C1 segment of cervical spinal cord (tissue), 14 donors: ENCODE measurements at regions not wholly inside any gene's neighbourhood (a gene's known extent, or its start where the extent isn't known, plus 50 kb on each side); places are given as distances from the start of the nearest gene placed in this dataset.

Source experiments
- DNase-seq, 14 donors: peaks; one replicate each; lab custom pipeline; 2025; lab: John Stamatoyannopoulos, UW

DNA sequence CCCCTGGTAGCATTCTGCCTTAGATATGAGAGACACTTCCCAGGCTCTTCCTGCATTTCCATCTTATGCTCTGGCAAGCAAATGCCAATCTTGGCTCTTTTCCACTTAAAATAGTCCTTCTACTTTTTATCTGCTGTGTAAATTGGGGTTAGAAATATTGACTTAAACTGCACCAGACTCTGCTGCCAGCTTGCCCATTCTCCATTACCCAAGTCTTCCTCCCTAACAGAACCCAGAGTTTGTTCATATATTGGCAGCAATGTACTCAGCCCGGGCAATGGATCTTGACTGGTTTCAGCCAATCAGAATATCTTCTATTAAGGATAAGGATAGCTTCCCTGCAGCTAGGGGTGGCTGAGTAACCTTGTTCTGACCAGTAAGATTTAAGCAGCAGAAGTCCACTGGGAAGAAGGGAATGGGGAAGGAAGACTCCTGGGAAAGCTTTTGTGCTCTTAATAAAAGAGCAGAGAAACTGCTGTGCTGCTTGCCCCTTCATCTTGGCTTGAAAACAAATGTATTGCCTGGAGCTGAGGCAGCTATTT is 177.1 kb downstream of the KCNRG start:
- no peak for DNase-seq

DNA sequence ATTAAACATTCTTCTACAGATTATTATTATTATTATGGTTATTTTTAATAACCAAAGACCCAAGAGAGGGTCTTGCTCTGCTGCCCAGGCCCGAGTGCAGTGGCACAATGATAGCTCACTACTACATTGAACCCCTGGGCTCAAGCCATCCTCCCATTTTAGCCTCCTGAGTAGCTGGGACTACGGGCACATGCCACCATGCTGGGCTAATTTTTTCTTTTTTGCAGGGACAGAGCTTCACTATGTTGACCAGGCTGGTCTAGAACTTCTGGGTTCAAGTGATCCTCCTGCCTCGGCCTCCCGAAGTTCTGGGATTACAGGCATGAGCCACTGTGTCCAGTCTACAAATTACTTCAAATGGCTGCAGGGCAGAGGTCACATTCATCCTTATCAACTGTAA is 179.8 kb downstream of the KCNRG start:
- no peak for DNase-seq

DNA sequence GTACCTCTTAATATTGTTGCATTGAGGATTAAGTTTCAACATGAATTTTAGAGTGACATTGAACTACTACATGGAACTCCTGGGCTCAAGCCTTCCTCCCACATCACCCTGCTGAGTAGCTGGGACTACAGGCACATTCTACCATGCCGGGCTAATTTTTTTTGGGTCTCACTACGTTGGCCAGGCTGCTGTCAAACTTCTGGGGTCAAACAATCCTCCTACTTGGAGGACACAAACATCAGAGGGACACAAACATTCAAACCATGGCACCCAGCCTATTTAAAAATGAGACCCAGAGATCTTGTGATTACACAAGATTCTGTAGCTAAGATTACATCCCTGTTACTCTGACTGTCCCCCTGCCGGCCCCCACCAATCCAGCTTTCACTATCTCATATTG is 180.9 kb downstream of the KCNRG start:
- no peak for DNase-seq

DNA sequence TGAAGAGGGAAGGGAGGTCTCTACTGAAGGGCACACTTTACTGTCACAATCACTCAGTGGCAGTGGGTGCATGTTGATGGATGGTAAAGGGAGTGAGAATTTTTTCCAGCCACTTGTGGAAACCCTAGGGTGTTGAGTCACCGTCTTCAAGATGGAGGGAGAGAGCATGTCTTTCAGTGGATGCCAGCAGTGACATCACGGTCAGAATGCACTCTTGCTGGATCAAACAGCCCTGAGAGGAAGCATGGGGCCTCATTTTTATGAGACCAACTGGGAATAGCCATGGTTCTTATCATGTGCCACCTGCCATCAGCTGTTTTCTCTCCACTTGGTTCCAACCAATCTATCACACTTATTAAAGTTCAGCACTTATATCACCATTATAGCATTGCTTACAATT is 182.5 kb downstream of the KCNRG start:
- no peak for DNase-seq

DNA sequence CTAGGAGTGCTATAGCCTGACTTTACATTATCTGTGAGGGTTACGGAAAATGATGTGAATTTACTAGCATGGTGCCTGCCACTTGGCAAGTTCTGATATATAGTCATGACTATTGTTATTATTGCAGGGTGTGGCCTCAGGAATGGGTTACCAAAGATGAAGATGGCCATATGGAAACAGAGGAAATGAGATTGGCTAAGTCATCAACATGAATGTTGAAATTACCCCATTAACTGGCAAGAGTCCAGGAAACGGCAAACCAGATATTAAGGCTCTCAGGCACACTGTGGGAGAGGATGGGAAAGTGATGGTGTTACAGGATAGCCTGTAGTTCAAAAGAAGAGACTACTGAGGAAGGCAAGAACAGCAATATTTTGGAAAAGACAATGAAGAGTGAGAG is 183.3 kb downstream of the KCNRG start:
- no peak for DNase-seq

DNA sequence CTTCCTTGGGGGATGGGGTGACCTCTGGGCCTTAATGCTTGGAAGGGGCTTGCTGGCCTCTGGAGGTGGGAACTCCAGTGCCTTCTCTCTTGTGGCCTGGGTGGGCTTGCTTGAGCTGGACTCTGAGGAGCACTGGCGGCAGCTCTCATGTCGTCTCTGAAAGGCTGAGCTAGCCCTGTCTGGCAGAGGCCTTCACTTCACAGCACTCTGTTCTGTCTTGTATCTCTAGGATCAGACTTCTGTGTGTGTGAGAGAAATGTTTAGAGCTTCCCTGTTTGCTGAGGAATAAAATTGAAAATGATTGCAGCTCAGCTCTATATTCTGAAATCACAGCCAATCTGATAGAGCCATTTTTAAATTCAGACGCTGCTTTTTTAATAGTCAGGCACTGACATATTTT is 185.3 kb downstream of the KCNRG start:
- no peak for DNase-seq

DNA sequence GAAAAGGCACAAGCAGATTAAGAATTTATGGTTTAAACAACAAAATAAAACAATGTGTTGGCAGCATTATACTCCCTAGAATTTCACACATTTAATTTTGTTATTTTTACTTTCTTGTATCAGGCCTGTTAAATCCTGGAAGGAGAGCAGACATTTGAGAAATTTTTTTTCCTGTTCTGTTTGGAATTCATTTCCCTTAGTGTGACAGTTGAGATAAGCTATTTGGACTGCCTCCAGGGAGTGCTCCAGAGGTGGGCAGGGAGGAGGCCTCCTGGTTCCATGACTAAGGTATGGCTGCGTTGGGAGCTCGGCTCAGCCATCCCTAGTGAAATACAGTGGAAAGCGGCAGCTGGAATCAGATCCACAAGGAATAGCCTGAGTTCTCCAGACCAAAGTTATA is 185.7 kb downstream of the KCNRG start:
- DNase-seq = no peak

DNA sequence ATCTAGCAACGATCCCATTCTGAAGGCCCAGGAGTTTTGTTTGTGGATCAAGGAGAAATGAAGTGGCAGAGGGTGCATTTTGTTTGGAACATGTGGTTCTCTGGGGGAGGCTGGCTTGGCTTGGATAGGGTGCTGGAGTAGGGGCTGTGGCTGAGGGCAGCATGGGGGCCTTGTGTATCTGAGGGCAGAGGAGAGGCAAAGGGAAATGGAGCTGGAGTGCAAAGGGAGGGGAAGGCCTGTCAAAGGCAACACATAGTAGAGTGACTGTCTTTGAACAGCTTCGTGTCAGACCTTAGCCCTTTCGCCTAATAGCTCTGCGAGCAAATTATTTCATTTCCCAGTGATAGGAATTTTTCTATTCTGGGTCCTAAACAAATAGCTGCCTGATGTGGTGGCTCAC is 187.2 kb downstream of the KCNRG start:
- no peak for DNase-seq

DNA sequence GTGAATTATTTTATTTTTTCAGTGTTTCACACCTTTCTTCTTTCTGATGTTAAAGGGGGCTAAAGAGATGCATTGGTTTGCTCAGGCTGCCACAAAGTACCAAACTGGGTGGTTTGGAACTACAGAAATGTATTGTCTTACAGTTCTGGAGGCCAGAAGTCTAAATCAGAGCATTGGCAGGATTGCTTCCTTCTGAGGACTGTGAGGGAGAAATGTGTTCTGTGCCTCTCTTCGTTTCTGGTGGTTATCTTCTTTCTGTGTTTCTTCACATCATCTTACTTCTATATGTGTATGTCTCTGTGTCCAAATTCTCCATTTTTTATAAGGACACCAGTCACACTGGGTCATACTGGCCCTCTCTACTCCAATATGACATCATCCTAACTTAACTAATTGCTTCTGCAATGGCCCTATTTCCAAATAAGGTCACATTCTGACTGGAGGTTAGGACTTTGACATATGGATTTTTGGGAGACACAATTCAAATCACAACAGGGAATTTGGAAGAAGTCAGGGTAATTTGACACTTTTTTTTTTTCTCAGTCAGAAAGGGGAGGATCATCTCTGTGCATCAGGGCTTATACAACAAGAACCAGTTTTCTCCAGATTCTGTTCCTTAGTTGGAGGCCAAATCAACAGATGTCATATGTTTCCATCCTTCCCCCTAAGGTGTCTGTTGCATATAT is 188.2 kb downstream of the KCNRG start:
- peak in 1 of 14 donors; percentile 23 for DNase-seq

DNA sequence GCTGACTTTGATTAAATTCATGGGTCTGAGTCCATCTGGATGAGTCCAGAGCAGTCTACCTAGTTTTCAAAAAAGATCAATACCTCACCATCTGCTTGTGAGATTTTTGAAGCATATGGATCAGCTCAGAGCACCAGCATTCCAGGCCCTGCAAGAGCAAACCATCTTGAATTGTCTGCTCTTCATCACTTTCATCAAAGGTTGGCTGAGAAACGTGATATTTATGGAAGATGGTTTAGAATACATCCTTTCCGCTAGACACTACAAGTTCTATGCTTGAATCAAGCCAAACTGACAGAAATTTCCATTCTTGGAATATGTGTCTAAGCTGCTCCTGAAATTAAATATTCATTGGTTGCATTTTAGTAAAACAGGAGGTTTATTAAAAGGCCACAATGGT is 190.3 kb downstream of the KCNRG start:
- no peak for DNase-seq

DNA sequence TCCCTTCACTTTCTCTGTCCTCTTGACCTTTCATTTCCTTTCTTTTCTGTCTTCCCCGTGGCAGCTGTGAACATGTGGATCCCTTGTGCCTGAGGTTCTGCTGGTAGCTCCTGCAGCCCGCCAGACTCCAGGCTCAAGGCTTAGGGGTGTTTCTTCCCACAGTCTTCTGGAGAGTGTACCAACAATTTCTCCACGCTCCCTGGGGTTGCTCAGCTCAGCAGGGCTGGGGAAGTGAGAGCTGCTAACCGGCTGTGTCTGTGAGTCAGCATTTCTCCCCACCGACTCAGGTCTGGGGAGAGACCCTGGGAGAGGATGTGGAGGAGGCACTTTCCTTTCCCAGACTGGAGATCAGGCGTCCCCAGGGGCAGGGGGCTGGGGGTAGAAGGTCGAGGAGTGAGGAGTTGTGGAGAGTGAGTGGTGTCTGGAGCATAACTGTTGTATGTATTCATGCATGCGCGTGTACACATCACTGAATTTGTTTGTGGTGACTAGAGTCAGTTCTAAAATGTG is 193.6 kb downstream of the KCNRG start:
- peak in 3 of 14 donors; percentile 2 to 12 (median 10) for DNase-seq

DNA sequence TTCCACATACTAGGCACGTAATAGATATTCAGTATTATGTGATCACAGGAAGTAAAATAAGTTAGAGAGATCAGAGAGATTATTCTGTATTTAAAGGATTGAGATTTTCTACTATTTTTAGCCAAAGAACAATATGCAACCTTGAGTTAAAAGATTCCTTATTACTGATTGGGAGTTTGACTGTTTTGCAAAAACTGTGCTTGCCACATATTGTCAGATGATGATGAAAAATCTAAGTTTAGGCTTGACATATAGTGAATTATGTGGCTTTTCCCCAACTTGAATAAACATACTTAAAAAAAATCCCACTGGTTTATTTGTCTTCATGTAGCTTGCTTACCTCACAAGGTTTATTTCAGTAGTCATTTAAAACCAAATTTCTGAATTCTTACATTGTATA is 194.4 kb downstream of the KCNRG start:
- DNase-seq = no peak

DNA sequence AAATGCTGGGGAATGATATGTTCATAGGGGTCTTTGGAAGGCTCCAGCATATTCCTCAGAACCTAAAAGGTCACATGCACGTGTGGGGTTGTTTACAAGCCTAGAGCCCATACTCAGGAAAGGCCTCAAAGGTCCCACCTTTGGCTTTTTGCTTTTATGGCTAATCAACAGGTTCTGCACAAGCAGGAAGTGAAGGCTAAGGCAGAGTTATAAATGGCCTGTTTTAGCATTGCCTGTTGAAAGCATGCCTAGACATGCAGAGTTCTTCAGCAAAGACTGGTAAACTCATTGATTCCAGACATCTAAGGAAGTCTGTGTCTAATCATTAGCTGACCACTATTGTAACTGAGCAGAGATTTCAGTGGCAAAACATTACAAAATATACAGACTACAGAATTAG is 198.3 kb downstream of the KCNRG start:
- DNase-seq = no peak

DNA sequence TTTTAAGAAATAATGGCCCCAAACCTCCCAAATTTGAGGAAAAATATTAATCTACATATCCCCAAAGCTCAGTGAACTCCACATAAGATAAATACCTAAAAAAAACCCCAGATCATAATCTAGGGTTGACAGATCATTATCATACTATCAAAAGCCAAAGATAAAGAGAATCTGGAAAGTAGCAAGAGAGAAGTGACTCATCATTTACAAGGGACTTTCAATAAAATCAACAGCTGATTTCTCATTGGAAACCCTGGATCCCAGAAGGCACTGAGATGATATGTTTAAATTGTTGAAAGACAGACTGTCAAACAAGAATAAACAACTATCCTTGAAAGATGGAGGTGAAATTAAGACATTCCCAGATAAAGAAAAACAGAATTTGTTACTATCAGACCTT is 199.3 kb downstream of the KCNRG start:
- DNase-seq = no peak

DNA sequence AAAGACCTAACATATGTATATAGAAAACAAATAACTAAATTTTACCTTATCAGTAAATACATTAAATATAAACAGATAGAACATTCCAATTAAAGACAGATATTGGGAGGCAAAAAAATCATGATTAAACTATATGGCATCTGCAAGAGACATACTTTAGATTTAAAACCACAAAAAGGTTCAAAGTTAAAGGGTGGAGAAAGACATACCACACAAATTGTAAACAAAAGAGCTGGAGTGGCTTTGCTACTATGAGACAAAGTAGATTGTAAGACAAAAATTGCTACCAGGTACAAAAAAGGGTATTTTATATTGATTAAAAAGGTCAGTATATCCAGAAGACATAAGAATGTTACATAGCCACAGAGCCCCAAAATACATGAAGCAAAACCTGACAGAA is 200.2 kb downstream of the KCNRG start:
- DNase-seq = no peak

DNA sequence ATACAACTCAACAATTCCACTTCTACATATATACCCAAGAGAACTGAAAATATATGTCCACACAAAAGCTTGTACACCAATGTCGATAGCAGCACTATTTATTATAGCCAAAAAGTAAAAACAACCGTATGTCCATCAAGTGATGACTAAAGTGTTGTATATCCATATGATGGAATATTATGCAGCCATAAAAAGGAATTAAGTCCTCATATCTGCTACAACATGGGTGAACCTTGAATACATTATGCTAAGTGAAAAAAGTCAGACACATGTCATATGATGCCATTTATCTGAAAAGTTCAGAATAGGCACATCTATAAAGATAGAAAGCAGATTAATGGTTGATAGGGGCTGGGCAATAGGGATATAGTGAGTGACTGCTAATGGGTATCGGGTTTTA is 204.5 kb downstream of the KCNRG start:
- DNase-seq = no peak

DNA sequence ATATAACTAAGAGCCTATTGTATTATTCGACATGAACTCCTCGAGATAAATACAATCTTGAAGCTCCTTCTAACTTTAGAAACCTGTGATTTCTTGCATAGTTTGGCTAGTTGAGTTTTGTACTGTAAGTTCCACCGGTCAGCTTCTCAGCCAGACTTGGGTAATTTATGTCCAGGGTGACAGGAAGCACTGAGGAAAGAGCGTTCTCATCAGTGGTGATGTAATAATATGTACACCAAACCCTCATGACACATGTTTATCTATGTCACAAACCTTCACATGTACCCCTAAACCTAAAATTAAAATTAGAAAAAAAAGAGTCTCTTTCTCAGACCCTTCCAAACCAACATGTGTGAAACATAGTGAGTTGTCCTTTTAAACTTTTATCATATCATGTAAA is 205.7 kb downstream of the KCNRG start:
- DNase-seq = no peak

DNA sequence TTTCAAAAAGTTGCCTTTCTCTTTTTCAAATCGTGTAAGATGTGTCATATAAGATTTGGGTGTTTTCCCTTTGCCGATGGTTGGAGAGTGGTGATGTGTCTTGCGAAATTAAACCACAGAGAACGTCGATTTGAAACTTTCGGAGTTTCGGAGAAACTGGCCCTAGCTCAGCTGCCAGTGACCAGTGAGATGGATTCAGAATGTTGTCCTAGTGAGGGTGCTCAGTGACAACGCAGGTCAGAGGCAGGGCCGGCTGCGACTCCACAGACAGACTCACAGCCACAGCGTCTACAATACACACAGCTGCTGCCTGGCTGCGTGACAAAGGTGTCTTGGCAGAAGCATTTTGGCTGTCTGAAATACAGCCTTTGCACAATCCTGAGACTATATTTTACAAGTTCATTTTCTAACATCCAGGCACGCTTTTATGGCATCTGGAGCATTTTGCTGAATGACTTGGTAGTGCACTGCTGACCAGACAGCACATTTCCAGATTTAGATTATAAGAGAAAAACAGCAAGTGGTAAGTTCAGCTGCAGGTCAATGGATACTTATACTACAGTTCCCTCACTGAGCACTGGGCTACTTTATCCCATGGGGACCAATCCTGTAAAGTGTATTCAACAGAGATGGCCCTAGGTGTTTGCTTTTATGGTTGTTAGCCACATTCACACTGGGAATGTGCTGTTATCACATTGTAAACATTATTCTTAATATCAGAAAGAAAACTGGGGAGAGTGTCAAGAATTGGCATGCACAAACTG is 207.5 kb downstream of the KCNRG start:
- DNase-seq = peak in 7 of 14 donors; percentile 12 to 38 (median 27)

DNA sequence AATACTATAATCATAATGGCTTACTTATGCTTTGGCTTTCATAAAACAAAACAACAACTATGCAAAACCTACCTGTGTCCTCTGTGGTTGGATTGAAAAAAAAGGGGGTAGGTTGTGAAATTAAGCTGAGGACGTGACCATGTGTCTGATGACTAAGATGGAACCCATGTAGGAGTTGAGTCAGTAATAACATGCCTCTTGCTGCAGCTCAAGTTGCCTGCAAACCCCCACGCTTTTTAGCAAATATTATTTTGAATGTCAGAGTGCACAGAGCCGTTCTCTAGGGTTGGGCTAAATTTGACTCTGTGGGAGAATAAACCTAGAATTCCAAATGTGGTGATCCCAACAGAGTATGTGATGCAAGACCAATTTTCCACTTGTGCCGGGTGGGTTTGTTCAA is 209.3 kb downstream of the KCNRG start:
- no peak for DNase-seq

DNA sequence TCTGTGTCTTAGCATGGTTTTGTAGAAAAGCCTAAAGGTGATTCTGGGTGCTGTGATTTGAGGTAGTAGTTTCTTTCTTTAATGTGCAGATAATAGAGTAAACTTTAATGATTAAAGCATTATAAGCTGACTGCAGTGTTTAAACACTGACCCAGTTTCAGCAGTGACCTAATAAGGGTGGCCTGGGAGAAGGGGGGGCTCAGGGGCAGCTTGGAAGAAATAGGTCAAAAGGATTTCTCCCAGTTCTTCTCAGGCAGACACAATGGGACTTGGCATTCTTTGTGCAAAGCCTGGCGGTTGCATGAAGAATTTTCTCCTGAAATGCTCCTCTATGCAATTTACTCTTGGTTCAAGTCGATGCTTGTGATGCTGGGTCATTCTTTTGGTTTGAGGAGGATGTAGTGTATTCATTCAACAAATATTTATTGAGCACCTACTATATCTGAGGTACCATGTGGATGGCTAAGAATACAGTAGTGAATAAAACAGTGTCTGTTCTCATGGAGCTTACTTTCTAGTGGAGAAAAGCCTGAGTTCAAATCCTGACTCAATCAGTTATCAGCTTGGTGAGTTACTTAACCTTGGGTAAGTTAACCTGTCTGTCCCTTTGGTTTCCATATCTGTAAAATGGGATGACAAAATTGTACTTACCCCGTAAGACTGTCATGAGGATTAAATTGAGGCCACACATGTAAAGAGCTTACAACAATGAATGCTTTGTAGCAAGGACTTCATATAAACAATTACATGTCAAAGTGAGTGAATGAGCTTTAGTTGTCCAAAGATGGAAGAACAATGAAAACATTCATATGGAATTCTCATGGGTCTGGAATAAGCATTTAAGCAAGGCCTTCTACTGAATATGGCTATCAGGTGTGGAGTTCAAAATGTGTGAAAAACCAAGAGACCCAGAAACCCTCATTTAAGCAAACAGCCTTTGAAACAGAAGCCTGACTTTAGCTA is 210.2 kb downstream of the KCNRG start:
- DNase-seq = no peak

DNA sequence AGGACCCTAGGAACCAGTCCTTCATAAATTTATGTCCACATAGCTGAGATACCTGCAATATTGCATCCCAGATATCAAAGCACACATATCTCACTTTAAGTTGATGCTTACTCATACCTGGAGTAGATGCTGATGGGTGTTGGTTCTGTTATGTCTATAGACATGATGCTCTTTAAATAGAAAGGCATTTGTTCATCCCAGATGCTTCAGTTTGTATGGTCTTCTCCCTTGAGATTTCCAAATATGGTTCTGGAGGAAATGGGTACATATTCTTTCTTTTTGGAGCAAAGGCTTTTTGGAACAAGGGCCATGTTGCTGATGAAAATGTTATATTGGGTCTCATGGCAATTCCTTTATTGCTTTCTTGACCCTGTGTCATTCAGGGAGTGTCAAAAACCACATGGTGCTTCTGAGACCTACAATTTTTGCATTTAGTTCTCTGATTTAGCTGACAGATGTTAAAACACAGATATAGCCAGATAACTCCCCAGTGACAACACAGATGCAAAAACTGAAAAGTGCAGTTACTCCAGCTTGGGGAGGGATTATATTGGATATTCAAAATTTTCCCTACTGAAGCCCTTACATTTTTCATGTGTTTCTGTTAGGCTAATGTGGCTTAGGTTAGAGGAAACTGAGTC is 211.4 kb downstream of the KCNRG start:
- no peak for DNase-seq
